H9 (cell line): ENCODE measurements at regions not wholly inside any gene's neighbourhood (a gene's known extent, or its start where the extent isn't known, plus 50 kb on each side); places are given as distances from the start of the nearest gene placed in this dataset.

Experiments
- DNase-seq: peaks from one replicate; pipeline ENCODE4 v3.0.0-alpha.2; 2017
- H2AFZ ChIP-seq: one replicate; pipeline ENCODE4 v1.6.1; 2013; ENCODE audit warnings: mild to moderate bottlenecking, low read length, control low read depth, moderate library complexity
- H2AK5ac ChIP-seq: 2 replicates; pipeline ENCODE4 v1.6.1; 2013; ENCODE audit warnings: low read length, control low read depth, mixed read lengths; ENCODE audit not compliant: insufficient read length
- H2BK120ac ChIP-seq: one replicate; pipeline ENCODE4 v1.6.1; 2013; ENCODE audit warnings: low read depth, mild to moderate bottlenecking, low read length, control low read depth, inconsistent platforms; ENCODE audit not compliant: poor library complexity, severe bottlenecking
- H2BK12ac ChIP-seq: 2 replicates; pipeline ENCODE4 v1.6.1; 2013; ENCODE audit warnings: low read length, control low read depth, mixed read lengths, low read depth; ENCODE audit not compliant: insufficient read length
- H2BK15ac ChIP-seq: 2 replicates; pipeline ENCODE4 v1.6.1; 2013; ENCODE audit warnings: low read depth, low read length, control low read depth
- H2BK20ac ChIP-seq: one replicate; pipeline ENCODE4 v1.6.1; 2013; ENCODE audit warnings: low read depth, mild to moderate bottlenecking, low read length, control low read depth, inconsistent platforms; ENCODE audit not compliant: poor library complexity, severe bottlenecking
- H2BK5ac ChIP-seq: 2 replicates; pipeline ENCODE4 v1.6.1; 2013; ENCODE audit warnings: low read length, control low read depth, mixed read lengths; ENCODE audit not compliant: insufficient read length
- H3K14ac ChIP-seq: 2 replicates; pipeline ENCODE4 v1.6.1; 2013; ENCODE audit warnings: low read length, control low read depth; ENCODE audit not compliant: insufficient read depth
- H3K18ac ChIP-seq: 2 replicates; pipeline ENCODE4 v1.6.1; 2013; ENCODE audit warnings: low read depth, mild to moderate bottlenecking, mixed read lengths, low read length, control low read depth; ENCODE audit not compliant: insufficient read length
- H3K23ac ChIP-seq: 2 replicates; pipeline ENCODE4 v1.6.1; 2013; ENCODE audit warnings: low read length, control low read depth, mixed read lengths, low read depth; ENCODE audit not compliant: insufficient read length
- H3K23me2 ChIP-seq: 2 replicates; pipeline ENCODE4 v1.6.1; 2013; ENCODE audit warnings: low read depth, mild to moderate bottlenecking, mixed read lengths, low read length, control low read depth; ENCODE audit not compliant: insufficient read length, poor library complexity, severe bottlenecking
- H3K27ac ChIP-seq: 2 replicates; pipeline ENCODE4 v1.5.1; 2013; ENCODE audit warnings: low read length, control low read depth, mixed read lengths, low read depth; ENCODE audit not compliant: insufficient read length
- H3K27me3 ChIP-seq: 2 replicates; pipeline ENCODE4 v1.6.1; 2013; ENCODE audit warnings: low read length, control low read depth, inconsistent platforms; ENCODE audit not compliant: insufficient read depth
- H3K4ac ChIP-seq: 2 replicates; pipeline ENCODE4 v1.6.1; 2013; ENCODE audit warnings: low read depth, mild to moderate bottlenecking, control low read depth, inconsistent platforms, low read length, moderate library complexity
- H3K4me1 ChIP-seq: 2 replicates; pipeline ENCODE4 v1.6.1; 2013; ENCODE audit warnings: low read length, control low read depth, inconsistent platforms; ENCODE audit not compliant: insufficient read depth
- H3K4me2 ChIP-seq: 2 replicates; pipeline ENCODE4 v1.6.1; 2013; ENCODE audit warnings: low read length, control low read depth, mixed read lengths; ENCODE audit not compliant: insufficient read length, insufficient read depth
- H3K56ac ChIP-seq: 2 replicates; pipeline ENCODE4 v1.6.1; 2013; ENCODE audit warnings: low read depth, mild to moderate bottlenecking, mixed read lengths, low read length, control low read depth; ENCODE audit not compliant: insufficient read length
- H3K79me1 ChIP-seq: 2 replicates; pipeline ENCODE4 v1.6.1; 2013; ENCODE audit warnings: low read depth, mild to moderate bottlenecking, moderate library complexity, low read length, control low read depth, inconsistent platforms; ENCODE audit not compliant: insufficient read depth, poor library complexity, severe bottlenecking
- H3K79me2 ChIP-seq: 2 replicates; pipeline ENCODE4 v1.6.1; 2013; ENCODE audit warnings: low read length, control low read depth, inconsistent platforms; ENCODE audit not compliant: insufficient read depth
- H3K9ac ChIP-seq: 2 replicates; pipeline ENCODE4 v1.6.1; 2013; ENCODE audit warnings: low read length, control low read depth, mixed read lengths; ENCODE audit not compliant: insufficient read length; ENCODE audit errors: extremely low read depth
- H3K9me3 ChIP-seq: one replicate; pipeline ENCODE4 v1.6.1; 2013; ENCODE audit warnings: low read depth, low read length, inconsistent platforms; ENCODE audit not compliant: control insufficient read depth
- H3T11ph ChIP-seq: one replicate; pipeline ENCODE4 v1.6.1; 2013; ENCODE audit warnings: mild to moderate bottlenecking, low read length, control low read depth, inconsistent platforms
- H4K20me1 ChIP-seq: one replicate; pipeline ENCODE4 v1.6.1; 2013; ENCODE audit not compliant: control insufficient read depth, insufficient read length, insufficient read depth
- H4K5ac ChIP-seq: 2 replicates; pipeline ENCODE4 v1.6.1; 2013; ENCODE audit warnings: low read depth, mild to moderate bottlenecking, mixed read lengths, low read length, control low read depth; ENCODE audit not compliant: insufficient read length
- H4K8ac ChIP-seq: replicated peaks from 2 replicates; pipeline ENCODE4 v1.6.1; 2013; ENCODE audit warnings: low read length, control low read depth, mixed read lengths, low read depth; ENCODE audit not compliant: insufficient read length
- H4K91ac ChIP-seq: 2 replicates; pipeline ENCODE4 v1.6.1; 2013; ENCODE audit warnings: low read depth, mild to moderate bottlenecking, moderate library complexity, mixed read lengths, low read length, control low read depth; ENCODE audit not compliant: insufficient read length
- H3K27ac Mint-ChIP-seq, 3 experiments: 2 replicates in 2 of 3; 3 replicates in 1 of 3; pipeline ENCODE4 v1.8.0; 2020 to 2021; ENCODE audit warnings: mixed read lengths in 3 of 3, mild to moderate bottlenecking in 1 of 3, moderate library complexity in 1 of 3
- H3K27me3 Mint-ChIP-seq: 2 replicates; pipeline ENCODE4 v1.8.0; 2021; ENCODE audit warnings: low read depth, mild to moderate bottlenecking, moderate library complexity, mixed read lengths
- H3K36me3 Mint-ChIP-seq, 3 experiments: 2 replicates in 2 of 3; 3 replicates in 1 of 3; pipeline ENCODE4 v1.8.0; 2020 to 2021; ENCODE audit warnings: low read depth in 3 of 3, mixed read lengths in 3 of 3; ENCODE audit not compliant: insufficient read depth in 1 of 3
- H3K4me1 Mint-ChIP-seq, 2 experiments: 2 replicates each; pipeline ENCODE4 v1.8.0; 2020; ENCODE audit warnings: mixed read lengths in 2 of 2
- H3K4me3 Mint-ChIP-seq, 2 experiments: 2 replicates in 1 of 2; 3 replicates in 1 of 2; pipeline ENCODE4 v1.8.0; 2020 to 2021; ENCODE audit warnings: mild to moderate bottlenecking in 2 of 2, mixed read lengths in 2 of 2, moderate library complexity in 1 of 2
- H3K9me3 Mint-ChIP-seq, 2 experiments: 2 replicates in 1 of 2; 3 replicates in 1 of 2; pipeline ENCODE4 v1.8.0; 2020; ENCODE audit warnings: mild to moderate bottlenecking in 2 of 2, mixed read lengths in 2 of 2, moderate library complexity in 1 of 2
- CTCF ChIP-seq: fragments of 200-600 bp; sonication (generic); conservative IDR thresholded peaks from 3 replicates; pipeline ENCODE4 v1.8.0; 2021; ENCODE audit warnings: antibody characterized with exemption, mild to moderate bottlenecking
- WGBS: extraction: QIAGEN DNeasy Blood & Tissue Kit; methylation state at CpG from one replicate; pipeline ENCODE4 v1.1.7; 2013; ENCODE audit warnings: missing lambda C conversion rate, low lambda C conversion rate, mixed read lengths; ENCODE audit not compliant: insufficient read length; ENCODE audit errors: extremely low coverage; 5-methylcytosine and 5-hydroxymethylcytosine counted together

GRCh38 chr20:50389808-50390684 is 120.1 kb upstream of the PTPN1 start:
- Histone ChIP-seq H2BK15ac (no peak overlapping the region), H2BK5ac (no peak overlapping the region), H3T11ph (no peak overlapping the region), H2AFZ (no peak overlapping the region), H3K23ac (no peak overlapping the region), H3K23me2 (no peaks in the 10 kb centered on the region), H3K4me1 (no peaks in the 10 kb centered on the region), H4K91ac (no peak overlapping the region), H2AK5ac (no peak overlapping the region), H3K4ac (no peak overlapping the region), H2BK120ac (no peak overlapping the region), H2BK12ac (no peak overlapping the region), H3K27ac (no peak overlapping the region), H3K79me2 (no peaks in the 10 kb centered on the region), H3K27me3 (no peaks in the 10 kb centered on the region), H4K20me1 (no peaks in the 10 kb centered on the region), H3K18ac (no peak overlapping the region), H3K9ac (no peak overlapping the region), H4K8ac (no peak overlapping the region), H3K9me3 (no peaks in the 10 kb centered on the region), H3K14ac (no peak overlapping the region), H3K4me2 (no peak overlapping the region), H3K79me1 (no peaks in the 10 kb centered on the region), H2BK20ac (no peak overlapping the region), H3K56ac (no peak overlapping the region), H4K5ac (no peak overlapping the region)
- no CpG with 5 or more reads among the region's 14 CpGs for whole genome bisulfite sequencing
- TF ChIP-seq CTCF: no peak
- H3K27me3 Mint-ChIP-seq: peaks cover under 1% of the 10 kb centered on the region; the same call in 1 of the 2 replicates
- H3K4me1 Mint-ChIP-seq: peaks cover 0 to 10% of the 10 kb centered on the region in 2 experiments; a peak in 1 of 4 replicates
- H3K9me3 Mint-ChIP-seq: no peaks in the 10 kb centered on the region; a peak in 1 of 5 replicates
- no peak for DNase-seq
- H3K27ac Mint-ChIP-seq: no peak overlapping the region
- no peaks in the 10 kb centered on the region for H3K36me3 Mint-ChIP-seq
- no peak overlapping the region; a peak in 1 of 5 replicates for H3K4me3 Mint-ChIP-seq
